Adrenal gland (tissue), 5 donors: ENCODE measurements at regions not wholly inside any gene's neighbourhood (a gene's known extent, or its start where the extent isn't known, plus 50 kb on each side); places are given as distances from the start of the nearest gene placed in this dataset.

Source experiments
- CTCF ChIP-seq, 6 experiments: fragments of 450-650 bp in 4 of 6; fragments of 200-600 bp in 2 of 6; sonication (generic) in 1 of 6; IDR thresholded peaks; 1 replicate in 5 of 6; 2 replicates in 1 of 6; pipeline versions ENCODE4 v1.5.1 to v1.8.0; 2016 to 2021; ENCODE audit warnings: antibody characterized with exemption in 6 of 6, mild to moderate bottlenecking in 2 of 6, moderate library complexity in 1 of 6
- POLR2A ChIP-seq, 2 donors: fragments of 450-650 bp; IDR thresholded peaks; one replicate each; pipeline ENCODE4 v1.6.1; 2017; ENCODE audit warnings: antibody characterized with exemption in 2 of 2, mild to moderate bottlenecking in 2 of 2, moderate library complexity in 1 of 2
- donor health status: DM: no; HTN: no; CAD: no.

- TF ChIP-seq CTCF (IDR thresholded peaks at IDR 0.05) (no peak), POLR2A (IDR thresholded peaks at IDR 0.05) (no peak)
Observed at GRCh38 chr17:83180996-83181481, 101.6 kb downstream of the METRNL start.
